ENCODE measurements at regions not wholly inside any gene's neighbourhood (a gene's known extent, or its start where the extent isn't known, plus 50 kb on each side); places are given as distances from the start of the nearest gene placed in this dataset.

DNA sequence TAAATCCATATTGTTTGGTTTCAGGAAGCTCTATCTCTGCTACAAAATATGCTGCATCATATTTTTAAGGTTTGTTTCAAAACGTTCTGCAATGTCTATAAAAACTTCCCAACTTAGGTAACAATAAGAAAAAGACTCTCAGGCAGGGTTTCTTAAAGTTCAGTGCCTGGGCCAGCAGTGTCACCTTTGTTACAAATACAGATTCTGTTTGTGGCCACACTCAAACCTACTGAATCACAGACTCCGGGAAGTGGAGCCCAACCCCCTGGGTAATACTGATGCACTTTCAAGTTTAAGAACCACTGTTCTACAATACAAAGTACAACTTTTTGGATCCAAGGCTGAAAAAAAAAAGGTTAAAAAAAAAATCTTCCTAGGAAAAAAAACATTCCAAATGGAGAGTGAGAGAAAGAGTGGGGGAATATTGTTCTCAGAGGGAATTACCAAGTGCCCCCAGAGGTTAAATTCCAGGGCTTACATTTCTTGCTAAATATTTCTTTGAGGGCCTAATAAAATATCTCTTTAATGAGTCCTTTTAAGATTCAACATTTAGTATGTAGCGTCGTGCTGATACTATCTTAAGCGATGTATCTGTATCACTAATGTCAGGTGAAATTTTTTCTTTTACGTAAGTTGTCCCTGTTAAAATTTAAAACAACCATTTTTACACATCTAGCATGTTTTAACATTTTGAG lies 476.7 kb downstream of the TXNL1 start:
- no peak overlapping the region for H3K27ac ChIP-seq (ENCODE audit: low read length)

DNA sequence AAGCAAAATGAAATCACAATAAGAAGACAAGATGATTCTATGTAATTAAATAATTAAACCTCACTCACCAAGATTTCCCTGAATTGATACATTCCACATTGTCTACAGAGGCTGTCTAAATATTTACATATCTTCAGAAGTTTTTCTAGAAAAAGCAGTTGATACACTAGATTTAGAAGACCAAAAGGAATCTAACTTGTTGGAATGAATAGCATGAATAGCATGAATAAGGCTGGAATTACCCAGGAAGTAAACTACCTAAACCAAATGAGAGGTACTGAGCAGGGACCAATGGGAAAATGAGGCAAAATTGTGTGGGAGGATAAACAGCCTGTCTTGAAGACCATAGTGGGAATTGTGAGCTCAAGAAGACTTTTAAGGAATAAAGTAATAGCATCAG lies 479.7 kb downstream of the TXNL1 start:
- Histone ChIP-seq H3K27me3 (ENCODE audit: control insufficient read depth, insufficient read depth, low read length) (no peaks in the 10 kb centered on the region), H3K4me1 (ENCODE audit: control insufficient read depth, low read depth, low read length) (no peaks in the 10 kb centered on the region), H3K36me3 (ENCODE audit: control insufficient read depth, low read depth, low read length) (no peaks in the 10 kb centered on the region), H3K9me3 (ENCODE audit: control insufficient read depth, low read depth, low read length) (no peaks in the 10 kb centered on the region), H3K9ac (ENCODE audit: low read length) (no peak overlapping the region), H3K4me3 (ENCODE audit: low read length) (no peak overlapping the region), H3K27ac (ENCODE audit: low read length) (no peak overlapping the region)

More for the DNA sequence above, 476.7 kb downstream of the TXNL1 start:
- Histone ChIP-seq H3K4me3 (ENCODE audit: low read length) (no peak overlapping the region), H3K27me3 (ENCODE audit: control insufficient read depth, insufficient read depth, low read length) (no peaks in the 10 kb centered on the region), H3K9me3 (ENCODE audit: control insufficient read depth, low read depth, low read length) (no peaks in the 10 kb centered on the region), H3K4me1 (ENCODE audit: control insufficient read depth, low read depth, low read length) (no peaks in the 10 kb centered on the region), H3K36me3 (ENCODE audit: control insufficient read depth, low read depth, low read length) (no peaks in the 10 kb centered on the region), H3K9ac (ENCODE audit: low read length) (no peak overlapping the region)

DNA sequence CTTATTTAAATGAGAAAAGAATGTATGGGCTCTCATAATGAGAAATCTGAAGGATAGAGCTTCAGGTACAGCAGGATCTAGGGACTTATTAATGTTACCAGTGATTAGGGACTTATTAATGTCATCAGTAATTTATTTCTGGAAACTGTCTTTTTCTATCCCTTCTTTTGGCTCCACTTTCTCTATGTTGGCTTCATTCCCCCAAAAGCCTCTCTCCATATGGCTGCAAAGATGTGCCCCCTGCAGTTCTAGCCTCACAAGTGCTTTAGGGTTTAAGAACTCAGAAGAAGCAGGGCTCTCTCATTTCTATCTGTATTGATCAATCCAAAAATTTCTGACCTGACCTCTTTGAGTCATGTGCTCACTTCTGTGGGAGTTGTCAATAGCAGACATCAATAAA lies 480.9 kb downstream of the TXNL1 start:
- Histone ChIP-seq H3K27me3 (ENCODE audit: control insufficient read depth, insufficient read depth, low read length) (no peaks in the 10 kb centered on the region), H3K27ac (ENCODE audit: low read length) (no peak overlapping the region), H3K4me1 (ENCODE audit: control insufficient read depth, low read depth, low read length) (no peaks in the 10 kb centered on the region), H3K36me3 (ENCODE audit: control insufficient read depth, low read depth, low read length) (no peaks in the 10 kb centered on the region), H3K4me3 (ENCODE audit: low read length) (no peak overlapping the region), H3K9me3 (ENCODE audit: control insufficient read depth, low read depth, low read length) (no peaks in the 10 kb centered on the region), H3K9ac (ENCODE audit: low read length) (no peak overlapping the region)

DNA sequence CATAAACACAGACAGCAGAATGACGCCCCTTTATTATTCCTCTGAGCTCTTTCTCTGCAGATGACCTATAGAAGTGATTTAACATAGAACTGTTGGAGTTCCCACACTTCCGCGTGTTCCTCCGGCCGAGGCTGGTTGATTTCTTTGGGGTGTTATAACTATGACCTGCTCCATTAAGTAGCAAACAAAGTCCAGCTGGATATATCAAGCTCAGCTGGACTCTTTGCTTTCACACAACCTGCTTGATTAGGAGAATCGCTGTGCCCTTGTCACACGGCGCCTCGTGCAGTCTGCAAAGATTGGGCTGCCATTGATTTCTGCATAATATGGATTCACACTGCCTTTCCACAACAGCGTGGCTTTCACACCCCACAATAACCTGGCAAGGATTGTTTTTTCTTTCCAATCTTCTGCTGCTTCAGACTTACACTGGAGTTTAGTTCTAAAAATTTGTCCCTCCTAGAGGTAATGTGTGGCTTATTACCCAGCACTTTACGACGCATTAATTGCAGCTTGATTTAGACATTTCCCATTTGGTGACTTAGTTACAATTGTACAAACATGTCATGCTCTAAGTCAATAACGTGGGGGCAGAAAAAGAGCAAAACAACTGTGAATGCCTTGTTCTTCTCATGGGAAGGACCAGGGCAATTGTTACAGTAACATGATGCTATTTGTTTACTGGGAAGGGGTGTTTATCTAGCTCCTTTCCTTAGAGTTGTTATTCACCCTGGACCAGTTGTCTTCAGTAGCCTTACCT lies 485.7 kb downstream of the TXNL1 start:
- Histone ChIP-seq H3K27ac (ENCODE audit: low read length) (no peak overlapping the region), H3K4me3 (ENCODE audit: low read length) (no peak overlapping the region), H3K9me3 (ENCODE audit: control insufficient read depth, low read depth, low read length) (no peaks in the 10 kb centered on the region), H3K4me1 (ENCODE audit: control insufficient read depth, low read depth, low read length) (no peaks in the 10 kb centered on the region), H3K36me3 (ENCODE audit: control insufficient read depth, low read depth, low read length) (no peaks in the 10 kb centered on the region), H3K27me3 (ENCODE audit: control insufficient read depth, insufficient read depth, low read length) (no peaks in the 10 kb centered on the region), H3K9ac (ENCODE audit: low read length) (no peak overlapping the region)

DNA sequence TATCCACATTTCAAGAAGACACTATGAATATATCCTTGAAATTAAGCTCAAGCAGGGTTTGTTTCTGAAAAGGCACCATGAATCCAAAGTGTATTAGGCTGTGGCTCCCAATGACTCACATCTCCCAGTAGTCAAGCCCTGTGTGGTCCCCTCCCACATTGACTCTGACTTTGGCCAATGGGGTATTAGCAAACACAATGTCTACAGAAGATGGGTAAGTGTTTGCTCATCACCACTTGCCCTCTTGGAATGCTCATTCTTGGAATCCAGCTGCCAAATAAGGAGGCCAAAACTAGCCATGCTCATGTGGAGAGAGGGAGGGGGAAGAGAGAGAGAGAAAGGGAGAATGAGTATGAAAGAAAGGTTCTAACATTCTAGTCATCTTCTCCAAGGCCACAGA lies 490.0 kb downstream of the TXNL1 start:
- Histone ChIP-seq H3K4me1 (ENCODE audit: control insufficient read depth, low read depth, low read length) (no peaks in the 10 kb centered on the region), H3K27me3 (ENCODE audit: control insufficient read depth, insufficient read depth, low read length) (no peaks in the 10 kb centered on the region), H3K36me3 (ENCODE audit: control insufficient read depth, low read depth, low read length) (no peaks in the 10 kb centered on the region), H3K9ac (ENCODE audit: low read length) (no peak overlapping the region), H3K4me3 (ENCODE audit: low read length) (no peak overlapping the region), H3K27ac (ENCODE audit: low read length) (no peak overlapping the region), H3K9me3 (ENCODE audit: control insufficient read depth, low read depth, low read length) (no peaks in the 10 kb centered on the region)

DNA sequence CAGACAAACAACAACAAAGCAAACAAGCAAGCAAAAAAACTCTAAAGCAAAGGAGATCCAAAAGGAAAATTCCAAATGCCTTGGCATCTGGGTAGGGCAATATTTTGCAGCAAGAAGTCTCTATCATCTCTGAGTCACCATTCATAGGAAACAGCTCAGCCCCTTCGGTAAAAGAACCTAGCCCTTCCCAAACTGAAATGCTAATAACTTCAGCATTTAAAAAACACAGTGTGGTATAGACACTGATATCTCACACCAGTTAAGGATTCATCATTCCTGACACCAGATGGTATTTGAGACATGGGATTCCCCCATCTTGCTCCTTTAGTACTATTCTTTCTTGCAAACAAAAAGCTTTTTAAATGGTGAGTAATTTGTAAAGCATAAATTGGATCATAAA lies 491.8 kb downstream of the TXNL1 start:
- no peak overlapping the region for H3K4me3 ChIP-seq (ENCODE audit: low read length)
- no peaks in the 10 kb centered on the region for H3K27me3 ChIP-seq (ENCODE audit: control insufficient read depth, insufficient read depth, low read length)
- H3K4me1 ChIP-seq (ENCODE audit: control insufficient read depth, low read depth, low read length): no peaks in the 10 kb centered on the region
- no peaks in the 10 kb centered on the region for H3K36me3 ChIP-seq (ENCODE audit: control insufficient read depth, low read depth, low read length)
- no peak overlapping the region for H3K9ac ChIP-seq (ENCODE audit: low read length)
- no peaks in the 10 kb centered on the region for H3K9me3 ChIP-seq (ENCODE audit: control insufficient read depth, low read depth, low read length)
- H3K27ac ChIP-seq (ENCODE audit: low read length): no peak overlapping the region

DNA sequence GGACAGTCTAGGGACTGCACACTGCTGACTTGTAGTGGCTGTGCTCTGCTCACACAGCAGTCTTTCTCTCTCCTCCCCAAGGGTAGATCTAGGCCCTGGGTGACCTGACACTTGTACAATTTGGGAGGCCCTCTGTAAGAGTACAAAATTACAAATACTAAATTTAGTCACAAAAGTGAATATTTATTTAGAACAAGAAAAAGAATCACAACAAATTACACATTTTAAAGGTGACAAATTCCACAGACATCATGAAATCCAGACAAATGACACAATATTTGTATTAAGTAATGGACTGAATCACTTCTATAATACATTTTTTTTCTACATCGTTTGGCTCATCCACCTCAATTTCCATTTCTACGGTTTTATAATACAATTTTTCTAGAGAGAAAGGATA lies 496.4 kb downstream of the TXNL1 start:
- no peak overlapping the region for H3K4me3 ChIP-seq (ENCODE audit: low read length)
- no peaks in the 10 kb centered on the region for H3K36me3 ChIP-seq (ENCODE audit: control insufficient read depth, low read depth, low read length)
- H3K4me1 ChIP-seq (ENCODE audit: control insufficient read depth, low read depth, low read length): no peaks in the 10 kb centered on the region
- H3K27me3 ChIP-seq (ENCODE audit: control insufficient read depth, insufficient read depth, low read length): no peaks in the 10 kb centered on the region
- H3K9ac ChIP-seq (ENCODE audit: low read length): no peak overlapping the region
- no peak overlapping the region for H3K27ac ChIP-seq (ENCODE audit: low read length)
- H3K9me3 ChIP-seq (ENCODE audit: control insufficient read depth, low read depth, low read length): no peaks in the 10 kb centered on the region

DNA sequence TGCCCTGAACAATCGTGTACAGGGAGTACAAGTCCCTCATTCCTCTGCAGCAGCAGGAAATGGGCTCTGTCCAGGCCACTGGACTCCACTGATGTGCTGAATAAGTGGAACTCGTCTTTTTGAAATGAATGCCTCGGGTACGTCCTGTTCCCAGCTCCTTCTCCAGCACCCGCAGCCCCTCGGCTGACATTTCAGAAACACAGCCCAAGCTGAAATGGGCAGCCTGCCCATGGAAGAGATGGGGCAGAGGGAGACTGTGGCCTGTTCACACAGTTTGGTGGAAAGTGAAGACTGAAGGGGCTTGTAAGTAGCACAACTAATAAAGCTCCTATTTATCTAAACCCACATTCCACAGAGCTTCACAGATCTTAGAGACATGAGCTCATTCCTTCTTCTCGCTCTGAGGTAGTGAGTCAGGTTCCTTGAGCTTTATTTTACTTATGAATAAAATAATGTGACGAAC lies 498.6 kb downstream of the TXNL1 start:
- Histone ChIP-seq H3K27me3 (ENCODE audit: control insufficient read depth, insufficient read depth, low read length) (no peaks in the 10 kb centered on the region), H3K9ac (ENCODE audit: low read length) (no peak overlapping the region), H3K27ac (ENCODE audit: low read length) (no peak overlapping the region)

DNA sequence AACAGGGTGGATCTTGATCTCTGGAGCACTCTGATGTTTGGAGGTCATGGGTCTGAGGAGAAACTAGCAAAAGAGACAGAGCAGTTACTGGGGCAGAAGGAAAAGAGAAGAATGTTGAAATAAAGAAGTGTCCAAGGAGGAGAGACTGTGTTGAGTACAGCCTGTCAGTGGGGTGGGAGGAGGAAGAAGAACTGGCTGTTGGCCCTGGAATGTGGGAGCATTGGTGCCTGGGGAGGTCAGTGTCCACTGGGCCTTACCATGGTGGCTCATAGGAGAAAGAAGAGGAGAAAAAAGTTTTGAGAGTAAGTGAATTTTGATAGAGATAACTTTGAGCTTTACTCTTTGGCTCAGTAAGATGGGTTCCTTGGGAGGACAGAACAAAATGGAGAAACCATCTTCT lies 499.0 kb downstream of the TXNL1 start:
- H3K27me3 ChIP-seq (ENCODE audit: control insufficient read depth, insufficient read depth, low read length): no peaks in the 10 kb centered on the region
- H3K9ac ChIP-seq (ENCODE audit: low read length): no peak overlapping the region
- no peak overlapping the region for H3K27ac ChIP-seq (ENCODE audit: low read length)
- H3K4me1 ChIP-seq (ENCODE audit: control insufficient read depth, low read depth, low read length): no peaks in the 10 kb centered on the region
- H3K36me3 ChIP-seq (ENCODE audit: control insufficient read depth, low read depth, low read length): no peaks in the 10 kb centered on the region
- no peak overlapping the region for H3K4me3 ChIP-seq (ENCODE audit: low read length)
- no peaks in the 10 kb centered on the region for H3K9me3 ChIP-seq (ENCODE audit: control insufficient read depth, low read depth, low read length)

More for the DNA sequence above, 498.6 kb downstream of the TXNL1 start:
- Histone ChIP-seq H3K36me3 (ENCODE audit: control insufficient read depth, low read depth, low read length) (no peaks in the 10 kb centered on the region), H3K9me3 (ENCODE audit: control insufficient read depth, low read depth, low read length) (no peaks in the 10 kb centered on the region), H3K4me1 (ENCODE audit: control insufficient read depth, low read depth, low read length) (no peaks in the 10 kb centered on the region), H3K4me3 (ENCODE audit: low read length) (no peak overlapping the region)

DNA sequence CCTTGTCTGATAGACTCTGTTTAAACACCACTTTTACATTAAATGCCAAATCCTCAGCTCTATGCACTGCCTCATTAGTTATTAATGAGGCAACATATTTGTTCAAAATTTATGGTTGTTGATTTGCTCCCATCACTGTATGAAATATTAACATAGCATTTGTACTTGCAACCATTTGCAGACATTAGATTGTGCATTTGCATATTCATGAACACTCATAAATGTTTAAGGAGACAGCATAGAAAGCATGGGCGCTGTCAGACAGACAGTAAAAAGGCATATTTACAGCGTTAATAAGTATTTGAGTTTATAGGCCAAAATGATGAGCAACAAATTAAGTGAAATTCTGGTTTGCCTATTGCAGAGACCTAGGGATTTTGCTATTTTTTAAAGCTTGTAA lies 502.3 kb downstream of the TXNL1 start:
- no peak overlapping the region for H3K27ac ChIP-seq (ENCODE audit: low read length)
- H3K4me1 ChIP-seq (ENCODE audit: control insufficient read depth, low read depth, low read length): no peaks in the 10 kb centered on the region
- no peaks in the 10 kb centered on the region for H3K27me3 ChIP-seq (ENCODE audit: control insufficient read depth, insufficient read depth, low read length)
- H3K9me3 ChIP-seq (ENCODE audit: control insufficient read depth, low read depth, low read length): no peaks in the 10 kb centered on the region
- H3K9ac ChIP-seq (ENCODE audit: low read length): no peak overlapping the region
- H3K4me3 ChIP-seq (ENCODE audit: low read length): no peak overlapping the region
- H3K36me3 ChIP-seq (ENCODE audit: control insufficient read depth, low read depth, low read length): no peaks in the 10 kb centered on the region

DNA sequence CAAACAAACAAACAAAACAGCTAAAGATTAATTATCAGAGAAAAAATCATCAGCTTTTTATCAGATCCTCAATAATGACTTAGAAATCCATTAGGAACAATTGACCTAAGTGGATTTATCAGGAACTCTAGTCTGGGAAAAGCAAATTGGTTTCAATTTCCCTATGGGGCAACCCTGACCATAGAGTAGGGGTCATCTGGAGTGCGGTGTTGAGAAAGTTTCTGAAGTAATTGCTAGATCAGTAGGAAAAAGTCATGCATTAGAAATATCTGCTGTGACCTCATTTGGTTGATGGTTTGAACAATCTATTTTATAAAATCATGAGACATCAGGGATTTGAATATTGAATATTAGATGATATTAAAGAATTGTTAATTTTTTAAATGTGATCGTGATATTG lies 507.9 kb downstream of the TXNL1 start:
- no peaks in the 10 kb centered on the region for H3K9me3 ChIP-seq (ENCODE audit: control insufficient read depth, low read depth, low read length)
- H3K4me3 ChIP-seq (ENCODE audit: low read length): no peak overlapping the region
- no peaks in the 10 kb centered on the region for H3K36me3 ChIP-seq (ENCODE audit: control insufficient read depth, low read depth, low read length)
- no peak overlapping the region for H3K9ac ChIP-seq (ENCODE audit: low read length)
- H3K4me1 ChIP-seq (ENCODE audit: control insufficient read depth, low read depth, low read length): no peaks in the 10 kb centered on the region
- H3K27ac ChIP-seq (ENCODE audit: low read length): no peak overlapping the region
- H3K27me3 ChIP-seq (ENCODE audit: control insufficient read depth, insufficient read depth, low read length): no peaks in the 10 kb centered on the region
